ENCODE measurements at regions not wholly inside any gene's neighbourhood (a gene's known extent, or its start where the extent isn't known, plus 50 kb on each side); places are given as distances from the start of the nearest gene placed in this dataset.
"Not testable (repeated sequence)": the region's sequence is repeated elsewhere in the genome, so short reads cannot be mapped to it uniquely, and the experiment has no call there.

GRCh38 chr11:3493152-3493551 is 114.2 kb upstream of the ZNF195 start:
- not testable (repeated sequence) for H3K27ac ChIP-seq; H3K4me3 ChIP-seq; H3K9ac ChIP-seq (ENCODE audit: insufficient read length); H3K36me3 ChIP-seq (ENCODE audit: insufficient read depth, low read length); H3K9me3 ChIP-seq (ENCODE audit: low read depth, low read length); DNase-seq (ENCODE audit: low read depth, low spot score)

DNA sequence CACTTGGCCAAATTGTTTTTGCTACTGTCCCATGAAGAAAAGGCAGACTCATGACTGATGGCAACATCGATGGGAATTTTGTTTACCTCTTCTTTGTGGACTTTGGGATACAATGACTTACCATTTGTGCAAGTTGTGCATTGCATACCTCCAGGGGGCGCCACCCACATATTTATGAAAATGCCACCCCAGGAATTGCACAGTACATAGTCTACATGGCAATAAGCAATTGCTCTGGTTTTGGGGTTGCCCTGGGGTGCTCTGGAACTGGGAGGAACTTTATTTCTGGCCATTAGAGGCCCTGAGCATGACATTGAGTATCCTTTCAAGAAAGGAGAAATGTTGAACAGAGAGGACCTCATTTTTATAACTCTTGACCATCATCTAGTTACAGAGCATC is 109.1 kb upstream of the ZNF195 start:
- H3K4me3 ChIP-seq; DNase-seq (ENCODE audit: low read depth, low spot score); H3K9me3 ChIP-seq (ENCODE audit: low read depth, low read length); H3K27ac ChIP-seq; H3K36me3 ChIP-seq (ENCODE audit: insufficient read depth, low read length); H3K9ac ChIP-seq (ENCODE audit: insufficient read length): not testable (repeated sequence)

DNA sequence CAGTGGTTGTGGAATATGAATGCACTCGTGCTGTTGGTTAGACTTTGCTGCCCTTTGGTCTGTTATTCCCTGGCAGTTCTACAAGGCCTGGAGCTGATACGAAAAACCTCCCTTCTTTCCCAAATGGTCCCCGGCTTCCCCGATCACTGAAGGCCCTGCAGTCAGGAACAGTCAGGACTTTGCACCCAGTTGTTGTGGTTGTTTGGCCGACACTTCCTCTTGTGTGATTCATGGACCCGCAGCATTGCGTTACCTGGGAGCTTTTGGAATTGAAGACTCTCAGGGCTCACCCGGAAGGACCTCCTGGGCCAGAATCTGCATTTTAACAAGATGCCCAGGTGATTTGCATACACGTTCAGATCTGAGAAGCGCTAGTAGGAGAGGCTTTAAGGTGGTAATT is 106.8 kb upstream of the ZNF195 start:
- not testable (repeated sequence) for H3K9me3 ChIP-seq (ENCODE audit: low read depth, low read length); H3K4me3 ChIP-seq; H3K9ac ChIP-seq (ENCODE audit: insufficient read length); H3K27ac ChIP-seq; DNase-seq (ENCODE audit: low read depth, low spot score); H3K36me3 ChIP-seq (ENCODE audit: insufficient read depth, low read length)

DNA sequence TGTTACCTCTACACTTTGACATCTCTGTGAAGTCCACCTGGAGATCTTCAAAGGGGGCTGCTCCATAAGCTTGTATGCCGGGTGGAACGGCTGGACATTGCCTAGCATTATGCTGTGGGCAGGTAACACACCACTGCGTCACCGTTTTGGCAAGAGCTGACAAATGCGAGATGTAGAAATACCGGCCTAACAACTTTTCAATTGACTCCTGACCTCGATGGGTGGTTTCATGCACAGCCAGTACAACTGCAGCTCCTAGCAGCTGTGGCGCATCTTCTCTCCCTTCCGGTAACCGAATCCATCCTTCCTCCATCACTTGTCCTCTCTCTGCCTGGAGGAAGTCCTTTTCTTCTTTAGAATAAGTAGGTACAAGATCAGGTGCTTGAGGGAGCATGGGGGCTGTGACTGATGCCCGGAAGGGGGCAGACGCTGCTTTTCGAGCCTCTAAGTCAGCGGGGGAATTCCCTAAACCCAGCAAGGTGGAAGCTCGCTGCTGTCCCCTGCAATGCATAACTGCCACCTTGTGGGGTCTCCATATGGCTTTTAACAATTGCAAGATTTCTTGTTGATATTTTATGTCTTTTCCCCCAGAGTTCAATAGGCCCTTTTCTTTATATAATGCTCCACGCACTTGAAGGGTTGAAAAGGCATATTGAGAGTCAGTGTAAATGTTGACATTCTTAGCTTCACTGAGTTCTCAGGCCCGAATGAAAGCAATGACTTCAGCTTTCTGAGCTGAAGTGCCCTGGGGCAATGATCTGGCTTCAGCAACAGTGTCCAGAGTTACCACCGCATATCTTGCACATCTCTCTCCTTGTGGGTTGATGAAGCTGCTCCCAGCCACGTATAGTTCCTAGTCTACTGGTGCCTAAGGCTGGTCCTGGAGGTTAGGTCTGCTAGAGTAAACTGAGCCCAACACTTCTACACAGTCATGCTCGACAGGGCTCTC is 98.3 kb upstream of the ZNF195 start:
- not testable (repeated sequence) for H3K9ac ChIP-seq (ENCODE audit: insufficient read length); DNase-seq (ENCODE audit: low read depth, low spot score); H3K4me3 ChIP-seq; H3K27ac ChIP-seq; H3K9me3 ChIP-seq (ENCODE audit: low read depth, low read length); H3K36me3 ChIP-seq (ENCODE audit: insufficient read depth, low read length)

GRCh38 chr11:3476084-3476936 is 97.4 kb upstream of the ZNF195 start:
- DNase-seq (ENCODE audit: low read depth, low spot score); H3K9me3 ChIP-seq (ENCODE audit: low read depth, low read length); H3K36me3 ChIP-seq (ENCODE audit: insufficient read depth, low read length); H3K9ac ChIP-seq (ENCODE audit: insufficient read length); H3K4me3 ChIP-seq; H3K27ac ChIP-seq: not testable (repeated sequence)

DNA sequence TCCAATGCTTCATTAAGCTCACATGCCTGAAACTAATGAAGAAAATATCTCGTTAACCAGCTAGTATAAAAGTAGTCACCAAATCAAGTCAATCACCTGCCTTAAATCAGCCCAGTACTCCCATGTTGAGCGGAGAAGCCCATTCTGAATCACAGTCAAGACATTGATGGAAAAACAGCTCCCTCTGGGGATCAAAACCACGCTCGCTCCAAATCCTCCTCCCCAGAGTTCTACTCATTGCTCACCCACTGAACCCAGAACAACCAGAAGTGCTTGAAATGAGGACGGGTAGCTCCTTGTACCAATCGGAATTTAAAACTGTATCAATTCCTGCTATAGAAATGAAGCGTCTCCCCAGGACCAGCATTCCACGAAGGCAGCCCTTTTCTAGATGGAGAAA is 90.0 kb upstream of the ZNF195 start:
- not testable (repeated sequence) for H3K9me3 ChIP-seq (ENCODE audit: low read depth, low read length); H3K9ac ChIP-seq (ENCODE audit: insufficient read length); H3K36me3 ChIP-seq (ENCODE audit: insufficient read depth, low read length); H3K27ac ChIP-seq; DNase-seq (ENCODE audit: low read depth, low spot score); H3K4me3 ChIP-seq

DNA sequence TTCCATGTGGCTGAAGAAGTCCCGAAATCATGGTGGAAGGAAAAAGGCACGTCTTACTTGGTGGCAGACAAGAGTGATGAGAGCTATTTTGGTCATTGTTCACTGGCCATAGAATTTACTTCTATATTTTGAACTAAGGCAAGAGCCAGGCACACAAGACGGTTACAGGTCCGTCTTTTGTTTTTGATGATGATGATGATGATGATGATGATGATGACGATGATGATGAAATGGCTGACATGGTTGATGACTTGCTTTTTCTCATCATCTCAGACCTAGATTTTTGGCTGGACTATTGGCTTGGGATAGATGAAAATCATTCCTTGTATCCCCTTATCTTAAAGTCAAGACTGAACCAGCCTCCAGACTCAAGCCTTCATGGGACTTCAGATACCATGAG is 88.7 kb upstream of the ZNF195 start:
- not testable (repeated sequence) for H3K27ac ChIP-seq; DNase-seq (ENCODE audit: low read depth, low spot score); H3K36me3 ChIP-seq (ENCODE audit: insufficient read depth, low read length)

GRCh38 chr11:3455666-3456065 is 76.7 kb upstream of the ZNF195 start:
- H3K9me3 ChIP-seq (ENCODE audit: low read depth, low read length); H3K27ac ChIP-seq; H3K9ac ChIP-seq (ENCODE audit: insufficient read length); DNase-seq (ENCODE audit: low read depth, low spot score); H3K4me3 ChIP-seq; H3K36me3 ChIP-seq (ENCODE audit: insufficient read depth, low read length): not testable (repeated sequence)

More for the DNA sequence above, 88.7 kb upstream of the ZNF195 start:
- not testable (repeated sequence) for H3K9me3 ChIP-seq (ENCODE audit: low read depth, low read length); H3K9ac ChIP-seq (ENCODE audit: insufficient read length); H3K4me3 ChIP-seq

DNA sequence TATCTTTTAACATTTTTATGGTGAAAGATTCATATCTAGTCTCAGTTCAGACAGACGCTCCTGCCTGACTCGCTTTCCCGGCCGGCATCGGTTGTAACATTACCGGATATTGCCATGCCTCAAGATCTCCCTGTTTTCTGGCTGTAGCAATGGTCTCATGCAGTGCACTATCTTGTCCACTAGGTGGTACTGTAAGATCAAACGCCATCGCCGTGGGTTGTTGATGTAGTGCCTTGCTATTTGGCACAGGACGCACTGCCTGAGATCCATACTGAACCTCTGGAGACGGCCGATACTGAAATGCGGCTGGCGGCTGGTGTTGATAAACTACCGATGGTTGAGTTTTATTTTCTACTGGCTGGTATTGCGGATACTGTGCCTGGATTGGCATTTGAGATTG is 75.9 kb upstream of the ZNF195 start:
- DNase-seq (ENCODE audit: low read depth, low spot score); H3K4me3 ChIP-seq; H3K36me3 ChIP-seq (ENCODE audit: insufficient read depth, low read length): not testable (repeated sequence)

GRCh38 chr11:3453596-3454256 is 74.8 kb upstream of the ZNF195 start:
- not testable (repeated sequence) for H3K9ac ChIP-seq (ENCODE audit: insufficient read length); H3K27ac ChIP-seq; DNase-seq (ENCODE audit: low read depth, low spot score); H3K36me3 ChIP-seq (ENCODE audit: insufficient read depth, low read length); H3K9me3 ChIP-seq (ENCODE audit: low read depth, low read length); H3K4me3 ChIP-seq

More for the DNA sequence above, 75.9 kb upstream of the ZNF195 start:
- H3K9ac ChIP-seq (ENCODE audit: insufficient read length); H3K9me3 ChIP-seq (ENCODE audit: low read depth, low read length); H3K27ac ChIP-seq: not testable (repeated sequence)

GRCh38 chr11:3450822-3451221 is 71.9 kb upstream of the ZNF195 start:
- not testable (repeated sequence) for DNase-seq (ENCODE audit: low read depth, low spot score); H3K36me3 ChIP-seq (ENCODE audit: insufficient read depth, low read length); H3K9me3 ChIP-seq (ENCODE audit: low read depth, low read length); H3K27ac ChIP-seq; H3K4me3 ChIP-seq; H3K9ac ChIP-seq (ENCODE audit: insufficient read length)

DNA sequence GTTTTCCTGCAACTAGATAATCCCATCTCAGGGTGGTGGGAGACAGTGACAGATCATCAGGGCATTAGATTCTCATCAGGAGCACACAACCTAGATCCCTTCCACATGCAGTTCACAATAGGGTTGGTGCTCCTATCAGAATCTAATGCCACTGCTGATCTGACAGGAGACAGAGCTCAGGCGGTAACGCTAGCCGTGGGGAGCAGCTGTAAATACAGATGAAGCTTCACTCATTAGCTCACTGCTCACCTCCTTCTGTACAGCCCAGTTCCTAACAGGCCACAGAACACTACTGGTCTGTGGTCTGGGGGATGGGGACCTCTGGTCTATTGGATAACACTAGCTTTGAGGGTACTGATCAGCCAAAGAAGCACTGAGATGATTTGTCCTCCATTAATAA is 66.6 kb upstream of the ZNF195 start:
- H3K4me3 ChIP-seq; H3K9me3 ChIP-seq (ENCODE audit: low read depth, low read length); DNase-seq (ENCODE audit: low read depth, low spot score): not testable (repeated sequence)

GRCh38 chr11:3444420-3444744 is 65.4 kb upstream of the ZNF195 start:
- not testable (repeated sequence) for H3K9ac ChIP-seq (ENCODE audit: insufficient read length); H3K9me3 ChIP-seq (ENCODE audit: low read depth, low read length); H3K27ac ChIP-seq; H3K36me3 ChIP-seq (ENCODE audit: insufficient read depth, low read length); DNase-seq (ENCODE audit: low read depth, low spot score); H3K4me3 ChIP-seq

More for the DNA sequence above, 66.6 kb upstream of the ZNF195 start:
- not testable (repeated sequence) for H3K36me3 ChIP-seq (ENCODE audit: insufficient read depth, low read length); H3K9ac ChIP-seq (ENCODE audit: insufficient read length); H3K27ac ChIP-seq

- H3K9me3 ChIP-seq (ENCODE audit: low read depth, low read length); DNase-seq (ENCODE audit: low read depth, low spot score); H3K36me3 ChIP-seq (ENCODE audit: insufficient read depth, low read length); H3K27ac ChIP-seq; H3K9ac ChIP-seq (ENCODE audit: insufficient read length); H3K4me3 ChIP-seq: not testable (repeated sequence)
Measured at GRCh38 chr11:3443700-3444419, 64.9 kb upstream of the ZNF195 start.
